NCI-H2107 treated with DMSO at 0.1 percent for 48 hours (cell line): ENCODE measurements at regions not wholly inside any gene's neighbourhood (a gene's known extent, or its start where the extent isn't known, plus 50 kb on each side); places are given as distances from the start of the nearest gene placed in this dataset.
"Not testable (repeated sequence)": the region's sequence is repeated elsewhere in the genome, so short reads cannot be mapped to it uniquely, and the experiment has no call there.

ENCODE experiments used
- DNase-seq: peaks from one replicate; lab custom pipeline; 2025; ENCODE audit not compliant: unreplicated experiment; lab: John Stamatoyannopoulos, UW

GRCh38 chr2:34785206-34785785 is 1186.2 kb upstream of the FAM98A start:
- no peak for DNase-seq

- no peak for DNase-seq
Observed at GRCh38 chr2:34784701-34785100, 1185.6 kb upstream of the FAM98A start.

- DNase-seq = not testable (repeated sequence)
Observed at GRCh38 chr2:34750742-34751141, 1151.6 kb upstream of the FAM98A start.

GRCh38 chr2:34747643-34748042 is 1148.5 kb upstream of the FAM98A start:
- DNase-seq = no peak

GRCh38 chr2:34738691-34739090 is 1139.6 kb upstream of the FAM98A start:
- DNase-seq = no peak

- no peak for DNase-seq
Observed at GRCh38 chr2:34737146-34737545, 1138.0 kb upstream of the FAM98A start.

GRCh38 chr2:34736482-34736881 is 1137.4 kb upstream of the FAM98A start:
- DNase-seq = no peak

GRCh38 chr2:34734662-34735061 is 1135.6 kb upstream of the FAM98A start:
- DNase-seq = no peak

GRCh38 chr2:34734042-34734441 is 1134.9 kb upstream of the FAM98A start:
- no peak for DNase-seq

- DNase-seq = no peak
Observed at GRCh38 chr2:34731292-34731691, 1132.2 kb upstream of the FAM98A start.

- no peak for DNase-seq
Observed at GRCh38 chr2:34729845-34730244, 1130.7 kb upstream of the FAM98A start.

GRCh38 chr2:34724107-34724506 is 1125.0 kb upstream of the FAM98A start:
- DNase-seq = no peak

GRCh38 chr2:34723683-34724082 is 1124.6 kb upstream of the FAM98A start:
- DNase-seq = no peak

- no peak for DNase-seq
Observed at GRCh38 chr2:34719206-34719605, 1120.1 kb upstream of the FAM98A start.

- DNase-seq = no peak
Observed at GRCh38 chr2:34705551-34706247, 1106.6 kb upstream of the FAM98A start.

GRCh38 chr2:34703292-34703691 is 1104.2 kb upstream of the FAM98A start:
- DNase-seq = no peak

GRCh38 chr2:34702391-34702790 is 1103.3 kb upstream of the FAM98A start:
- not testable (repeated sequence) for DNase-seq

- DNase-seq = not testable (repeated sequence)
Observed at GRCh38 chr2:34677591-34677990, 1078.5 kb upstream of the FAM98A start.

- not testable (repeated sequence) for DNase-seq
Observed at GRCh38 chr2:34677119-34677531, 1078.0 kb upstream of the FAM98A start.

GRCh38 chr2:34670482-34670881 is 1071.4 kb upstream of the FAM98A start:
- no peak for DNase-seq

- DNase-seq = no peak
Observed at GRCh38 chr2:34666821-34667220, 1067.7 kb upstream of the FAM98A start.

- DNase-seq = no peak
Observed at GRCh38 chr2:34664266-34664665, 1065.2 kb upstream of the FAM98A start.

GRCh38 chr2:34663314-34663713 is 1064.2 kb upstream of the FAM98A start:
- no peak for DNase-seq
